IMR-90 (cell line): ENCODE measurements at regions not wholly inside any gene's neighbourhood (a gene's known extent, or its start where the extent isn't known, plus 50 kb on each side); places are given as distances from the start of the nearest gene placed in this dataset.
A peak's percentile ranks its signal among the peaks of the same experiment; 100 is the strongest.

Experiments used
- ATAC-seq: fragments of 200-7000 bp; cut with Tn5 transposase; 2 replicates; pipeline ENCODE4 v1.9.1; 2020; ENCODE audit warnings: low read depth, mild to moderate bottlenecking, moderate library complexity
- BruUV-seq: library from RNA; stranded (reverse); fragments of 400-500 nt; replicated peaks from 2 replicates; lab custom pipeline; 2021; lab: Mats Ljungman, UMichigan
- CTCF ChIA-PET: fragments of 300-600 bp; formaldehyde crosslinking; extraction: SDS; loops from one replicate; lab custom pipeline; 2021; ENCODE audit warnings: antibody characterized with exemption; lab: Yijun Ruan, JAX
- POLR2A ChIA-PET: fragments of 300-600 bp; sonication (Branson Sonifier 250); formaldehyde crosslinking; loops from one replicate; lab custom pipeline; 2022; ENCODE audit warnings: antibody characterized with exemption; ENCODE audit not compliant: unreplicated experiment; lab: Charles Lee
- DNase-seq: peaks from one replicate; pipeline ENCODE4 v3.0.0; 2013
- H2AFZ ChIP-seq: replicated peaks from 2 replicates; pipeline ENCODE3; 2013; ENCODE audit warnings: low read length, mild to moderate bottlenecking; ENCODE audit not compliant: poor library complexity
- H2AK5ac ChIP-seq: 2 replicates; pipeline ENCODE4 v1.6.1; 2013; ENCODE audit warnings: low read depth, low read length, inconsistent platforms
- H2AK9ac ChIP-seq: replicated peaks from 2 replicates; pipeline ENCODE3; 2013; ENCODE audit warnings: mild to moderate bottlenecking, low read depth, low read length, moderate library complexity; ENCODE audit not compliant: poor library complexity
- H2BK120ac ChIP-seq: 2 replicates; pipeline ENCODE4 v1.6.1; 2013; ENCODE audit warnings: low read depth, low read length, inconsistent platforms
- H2BK15ac ChIP-seq: 3 replicates; pipeline ENCODE4 v1.6.1; 2013; ENCODE audit warnings: low read depth, low read length, inconsistent platforms
- H2BK20ac ChIP-seq: 2 replicates; pipeline ENCODE4 v1.6.1; 2013; ENCODE audit warnings: low read depth, mild to moderate bottlenecking, inconsistent platforms, low read length, moderate library complexity
- H2BK5ac ChIP-seq: 2 replicates; pipeline ENCODE4 v1.6.1; 2013; ENCODE audit warnings: mild to moderate bottlenecking, low read depth, low read length, inconsistent platforms; ENCODE audit not compliant: poor library complexity, severe bottlenecking
- H3K14ac ChIP-seq: replicated peaks from 2 replicates; pipeline ENCODE4 v1.6.1; 2013; ENCODE audit warnings: low read depth, low read length, inconsistent platforms
- H3K18ac ChIP-seq: 2 replicates; pipeline ENCODE4 v1.6.1; 2013; ENCODE audit warnings: low read depth, low read length, control low read depth
- H3K23ac ChIP-seq: 2 replicates; pipeline ENCODE4 v1.6.1; 2013; ENCODE audit warnings: low read depth, low read length, inconsistent platforms
- H3K27ac ChIP-seq: 2 replicates; pipeline ENCODE4 v1.5.1; 2013; ENCODE audit warnings: mild to moderate bottlenecking, control low read depth, low read length; ENCODE audit not compliant: insufficient read depth
- H3K27me3 ChIP-seq: 2 replicates; pipeline ENCODE4 v1.6.1; 2013; ENCODE audit warnings: low read length; ENCODE audit not compliant: control insufficient read depth, insufficient read depth
- H3K36me3 ChIP-seq: 2 replicates; pipeline ENCODE4 v1.6.1; 2013; ENCODE audit warnings: low read length, mixed read lengths; ENCODE audit not compliant: control insufficient read depth, insufficient read depth
- H3K4ac ChIP-seq: 2 replicates; pipeline ENCODE4 v1.6.1; 2013; ENCODE audit warnings: low read depth, low read length, inconsistent platforms
- H3K4me1 ChIP-seq: 2 replicates; pipeline ENCODE4 v1.6.1; 2013; ENCODE audit warnings: low read length, mixed read lengths; ENCODE audit not compliant: control insufficient read depth, insufficient read depth
- H3K4me2 ChIP-seq: 2 replicates; pipeline ENCODE4 v1.6.1; 2013; ENCODE audit warnings: low read depth, mild to moderate bottlenecking, control low read depth, low read length, moderate library complexity
- H3K4me3 ChIP-seq: 2 replicates; pipeline ENCODE4 v1.5.1; 2013; ENCODE audit warnings: low read depth, mild to moderate bottlenecking, control low read depth, low read length, moderate library complexity; ENCODE audit not compliant: insufficient read depth
- H3K56ac ChIP-seq: 2 replicates; pipeline ENCODE4 v1.6.1; 2013; ENCODE audit warnings: low read length, inconsistent platforms; ENCODE audit not compliant: insufficient read depth; ENCODE audit errors: extremely low read depth
- H3K79me1 ChIP-seq, 2 experiments: 2 replicates each; pipeline ENCODE4 v1.6.1; 2013; ENCODE audit warnings: low read length in 2 of 2, inconsistent platforms in 1 of 2, low read depth in 1 of 2
- H3K9ac ChIP-seq: 2 replicates; pipeline ENCODE4 v1.6.1; 2013; ENCODE audit warnings: low read depth, low read length, control low read depth
- H3K9me1 ChIP-seq: 2 replicates; pipeline ENCODE4 v1.6.1; 2013; ENCODE audit warnings: low read length, inconsistent platforms; ENCODE audit not compliant: insufficient read depth
- H3K9me3 ChIP-seq: 2 replicates; pipeline ENCODE4 v1.6.1; 2013; ENCODE audit warnings: low read length; ENCODE audit not compliant: control insufficient read depth, insufficient read depth
- H4K20me1 ChIP-seq: 2 replicates; pipeline ENCODE4 v1.6.1; 2013; ENCODE audit warnings: low read length, inconsistent platforms; ENCODE audit not compliant: insufficient read depth
- H4K5ac ChIP-seq: 2 replicates; pipeline ENCODE4 v1.6.1; 2013; ENCODE audit warnings: mild to moderate bottlenecking, low read depth, low read length, control low read depth
- H4K8ac ChIP-seq, 2 experiments: 2 replicates each; pipeline ENCODE4 v1.6.1; 2013; ENCODE audit warnings: low read depth in 2 of 2, low read length in 2 of 2, control low read depth in 1 of 2, inconsistent platforms in 1 of 2
- H4K91ac ChIP-seq: 2 replicates; pipeline ENCODE4 v1.6.1; 2013; ENCODE audit warnings: low read depth, low read length, inconsistent platforms; ENCODE audit not compliant: insufficient read depth
- MAZ ChIP-seq: IDR thresholded peaks from 2 replicates; pipeline ENCODE4 v1.6.1; 2012; ENCODE audit warnings: low read depth, mild to moderate bottlenecking, low read length, improper control_type of control experiment, moderate library complexity, borderline replicate concordance
- WGBS, 2 experiments: methylation state at CpG; one replicate each; pipeline versions ENCODE4 v1.1.5 to v1.1.7; 2013; ENCODE audit warnings: missing lambda C conversion rate in 2 of 2; ENCODE audit not compliant: insufficient read length in 1 of 2; ENCODE audit errors: extremely low coverage in 2 of 2; 5-methylcytosine and 5-hydroxymethylcytosine counted together
- dilution Hi-C: fragments of 300-500 bp; cut with HindIII; formaldehyde crosslinking; loops from one replicate; pipeline ENCODE4 v1.14.3; 2018; ENCODE audit warnings: low sequenced_read_pairs; ENCODE audit not compliant: unreplicated experiment
- in situ Hi-C: fragments of 300-500 bp; cut with MboI; formaldehyde crosslinking; loops from 3 replicates; pipeline ENCODE4 v1.14.3; 2019; ENCODE audit warnings: low sequenced_read_pairs, inconsistent platforms, mixed read lengths
- intact Hi-C: fragments of 100-400 bp; cut with micrococcal nuclease; formaldehyde crosslinking; loops from 2 replicates; pipeline ENCODE4 v1.10.0; 2022

GRCh38 chr6:105884426-105884825 is 201.7 kb upstream of the PRDM1 start:
- no peak for DNase-seq
- no peak overlapping the region for H3K4me2 ChIP-seq
- no peak for ATAC-seq
- peaks cover 6% of the 10 kb centered on the region; the same call in 1 of the 2 replicates for H3K4me1 ChIP-seq
- H4K8ac ChIP-seq = no peak overlapping the region
- H3K79me1 ChIP-seq = no peaks in the 10 kb centered on the region
- no peak overlapping the region for H2BK20ac ChIP-seq
- H3K9ac ChIP-seq = no peak overlapping the region
- dilution Hi-C loops (no loop called here), intact Hi-C loops (no loop called here), in situ Hi-C loops (no loop called here)
- H3K23ac ChIP-seq = no peak overlapping the region
- H2BK5ac ChIP-seq = no peak overlapping the region
- ChIA-PET CTCF (no interaction called here), POLR2A (no interaction called here)
- no peak overlapping the region for H2BK15ac ChIP-seq
- H3K18ac ChIP-seq = no peak overlapping the region
- no peak overlapping the region for H3K14ac ChIP-seq
- H3K27ac ChIP-seq = no peak overlapping the region
- H2BK120ac ChIP-seq = 0 out of 2 replicates have a peak overlapping the region, but pooled peaks have one; percentile 18
- H4K20me1 ChIP-seq = no peaks in the 10 kb centered on the region
- BruUV-seq = no TSS peak
- no peaks in the 10 kb centered on the region for H3K27me3 ChIP-seq
- H3K4me3 ChIP-seq = no peak overlapping the region
- no peaks in the 10 kb centered on the region for H3K36me3 ChIP-seq
- H2AFZ ChIP-seq = no peak overlapping the region
- H3K9me3 ChIP-seq = no peaks in the 10 kb centered on the region
- no peak overlapping the region for H4K91ac ChIP-seq
- H2AK9ac ChIP-seq = no peak overlapping the region
- H3K9me1 ChIP-seq = peaks cover 3% of the 10 kb centered on the region; the same call in 1 of the 2 replicates
- H3K4ac ChIP-seq = no peak overlapping the region
- 92% methylated on average over 2 of the region's 7 CpGs; no CpG with 5 or more reads in 1 of the 2 experiments for WGBS, 2 experiments
- TF ChIP-seq MAZ = no peak
- H2AK5ac ChIP-seq = no peak overlapping the region
- no peak overlapping the region for H3K56ac ChIP-seq
- no peak overlapping the region for H4K5ac ChIP-seq
